NCI-H1694 treated with DMSO at 0.1 percent for 48 hours (cell line): ENCODE measurements at regions not wholly inside any gene's neighbourhood (a gene's known extent, or its start where the extent isn't known, plus 50 kb on each side); places are given as distances from the start of the nearest gene placed in this dataset.
"Not testable (repeated sequence)": the region's sequence is repeated elsewhere in the genome, so short reads cannot be mapped to it uniquely, and the experiment has no call there.

Source experiments
- DNase-seq: peaks from one replicate; lab custom pipeline; 2025; lab: John Stamatoyannopoulos, UW

DNA sequence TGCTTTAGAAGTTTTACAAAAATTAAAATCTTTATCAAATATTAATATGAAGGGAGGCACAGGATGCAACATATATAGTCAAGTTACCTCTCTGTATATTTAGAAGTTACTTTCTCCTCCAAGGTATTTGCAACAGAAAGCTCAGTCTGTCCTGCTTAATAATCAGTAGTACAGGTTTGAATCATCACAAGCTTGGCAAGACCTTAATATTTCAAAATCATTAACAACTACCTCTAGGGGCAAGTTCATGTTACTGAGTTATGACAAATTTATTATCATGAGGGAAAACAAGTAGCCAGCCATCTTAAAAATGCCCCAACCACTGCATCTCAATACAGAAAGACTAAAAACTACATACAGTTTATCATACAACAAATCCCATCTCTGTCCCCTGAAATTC, 116.0 kb downstream of the PMAIP1 start:
- not testable (repeated sequence) for DNase-seq

DNA sequence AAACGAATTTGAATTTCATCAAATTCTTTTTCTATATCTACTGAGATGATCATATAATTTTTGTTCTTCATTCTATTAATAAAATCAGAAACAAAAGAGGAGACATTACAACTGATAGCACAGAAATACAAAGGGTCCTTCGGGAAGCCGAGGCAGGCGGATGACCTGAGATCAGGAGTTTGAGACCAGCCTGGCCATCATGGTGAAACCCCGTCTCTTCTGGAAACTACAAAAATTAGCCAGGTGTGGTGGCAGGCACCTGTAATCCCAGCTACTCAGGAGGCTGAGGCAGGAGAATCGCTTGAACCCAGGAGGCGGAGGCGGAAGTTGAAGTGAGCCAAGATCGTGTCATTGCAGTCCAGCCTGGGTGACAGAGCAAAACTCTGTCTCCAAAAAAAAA, 113.4 kb downstream of the PMAIP1 start:
- DNase-seq, result not testable (repeated sequence)

DNA sequence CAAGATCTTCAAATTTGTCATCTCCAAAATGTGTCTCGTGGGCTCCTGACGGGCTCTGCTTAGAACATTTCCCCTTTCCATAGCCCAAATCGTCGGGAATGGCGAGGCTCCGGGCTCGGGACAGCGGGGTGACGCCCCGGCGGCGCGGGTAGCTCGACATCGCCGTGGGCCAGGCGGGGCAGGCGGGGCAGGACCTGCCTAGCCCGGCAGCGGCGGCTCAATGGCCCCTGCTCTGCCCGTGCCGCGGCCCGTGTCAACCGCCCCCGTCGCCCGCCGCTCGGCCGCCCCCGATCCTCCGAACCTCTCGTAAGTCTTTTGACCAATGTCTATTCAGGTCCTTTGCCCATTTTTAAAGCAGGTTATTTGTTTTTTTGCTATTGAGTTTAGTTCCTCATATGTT, 111.2 kb downstream of the PMAIP1 start:
- no peak for DNase-seq

DNA sequence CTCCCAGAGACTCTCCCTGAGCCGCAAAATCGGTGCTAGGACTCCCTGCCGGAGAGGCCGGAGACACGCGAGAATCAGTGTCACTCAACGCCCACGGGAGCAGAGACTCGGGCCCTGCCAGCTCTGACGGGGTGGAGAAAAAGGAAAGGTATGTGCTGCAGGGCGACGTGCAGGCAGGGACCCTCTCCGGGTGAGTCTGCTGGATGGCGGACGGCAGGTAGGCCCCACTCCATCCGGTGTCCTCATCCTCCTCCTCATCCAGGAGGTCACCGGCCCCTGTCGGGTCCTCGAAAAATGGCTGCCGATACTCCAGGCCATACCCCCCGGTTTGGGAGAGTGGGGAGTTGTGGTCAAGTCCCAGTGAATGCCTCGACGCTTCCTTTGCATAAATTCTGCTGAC, 110.7 kb downstream of the PMAIP1 start:
- DNase-seq, result no peak

DNA sequence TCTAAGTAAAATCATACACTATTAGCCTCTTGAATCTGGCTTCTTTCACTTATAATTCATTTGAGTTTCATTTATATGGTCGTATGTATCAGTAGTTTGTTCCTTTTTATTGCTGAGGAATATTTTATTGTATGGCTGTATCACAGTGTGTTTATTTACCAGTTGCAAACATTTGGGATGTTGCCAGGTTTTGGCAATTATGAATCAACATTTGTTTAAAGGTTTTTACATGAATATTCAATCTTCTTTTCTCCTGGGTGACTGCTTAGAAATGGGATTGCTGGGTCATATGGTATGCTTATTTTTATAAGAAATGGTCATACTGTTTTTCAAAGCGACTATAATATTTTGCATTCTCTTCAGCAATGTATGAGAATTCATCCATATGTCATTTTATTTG, 107.9 kb downstream of the PMAIP1 start:
- no peak for DNase-seq

DNA sequence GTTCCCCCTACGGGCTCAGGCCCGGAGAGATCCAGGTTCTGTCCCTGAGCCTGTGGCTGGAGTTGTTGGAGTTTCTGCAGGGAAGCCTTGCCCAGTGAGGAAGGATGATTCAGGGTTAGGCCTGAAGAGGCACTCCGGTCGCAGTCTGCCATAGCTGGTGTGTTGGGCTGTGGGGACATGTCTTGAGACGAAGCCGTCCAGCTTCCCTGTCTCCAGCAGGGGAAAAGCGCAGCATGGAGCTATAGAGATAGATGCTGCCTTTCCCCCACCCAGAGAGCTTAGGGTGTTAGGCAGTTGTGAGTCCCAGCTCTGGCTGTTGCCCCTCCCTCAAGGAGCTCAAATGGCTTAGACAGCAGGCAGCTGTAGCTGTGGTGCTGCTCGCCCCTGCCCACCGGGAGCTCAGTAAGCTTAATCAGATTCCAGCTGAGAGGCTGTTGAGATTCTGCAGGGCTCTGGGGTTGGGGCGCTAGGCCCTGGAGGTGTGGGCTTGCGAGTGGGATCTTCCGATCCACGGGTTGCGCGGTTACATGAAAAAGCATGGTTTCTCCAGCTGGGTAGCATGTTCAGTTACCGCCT, 103.9 kb downstream of the PMAIP1 start:
- DNase-seq, result no peak

DNA sequence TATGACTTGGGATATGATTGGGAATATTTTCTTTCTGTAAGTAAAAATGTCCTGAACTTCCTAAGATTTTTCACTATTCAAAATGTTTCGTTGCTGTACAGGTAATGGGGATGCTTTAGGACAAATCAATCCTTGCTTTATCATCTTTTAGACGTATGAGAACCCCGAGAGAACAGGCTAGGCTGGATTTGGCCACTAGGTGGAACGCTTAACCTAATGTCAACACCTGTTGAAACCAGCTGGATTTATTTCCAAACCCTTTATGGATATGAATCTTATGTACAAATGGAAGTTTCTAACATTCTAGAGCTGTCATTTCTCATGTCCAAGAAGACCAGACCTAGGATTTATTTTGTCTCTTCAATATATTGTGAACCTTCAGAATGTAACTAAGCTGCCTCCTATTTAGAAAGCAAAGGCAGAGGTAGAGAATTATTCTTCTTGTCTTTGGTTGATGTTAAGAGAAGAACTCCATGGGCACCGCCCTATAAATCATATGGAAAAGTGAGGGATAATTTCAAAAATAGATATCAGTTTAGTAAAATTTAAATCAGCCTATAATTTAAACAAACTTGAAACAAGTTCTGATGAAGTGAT, 96.7 kb downstream of the PMAIP1 start:
- DNase-seq, result peak; percentile 10

DNA sequence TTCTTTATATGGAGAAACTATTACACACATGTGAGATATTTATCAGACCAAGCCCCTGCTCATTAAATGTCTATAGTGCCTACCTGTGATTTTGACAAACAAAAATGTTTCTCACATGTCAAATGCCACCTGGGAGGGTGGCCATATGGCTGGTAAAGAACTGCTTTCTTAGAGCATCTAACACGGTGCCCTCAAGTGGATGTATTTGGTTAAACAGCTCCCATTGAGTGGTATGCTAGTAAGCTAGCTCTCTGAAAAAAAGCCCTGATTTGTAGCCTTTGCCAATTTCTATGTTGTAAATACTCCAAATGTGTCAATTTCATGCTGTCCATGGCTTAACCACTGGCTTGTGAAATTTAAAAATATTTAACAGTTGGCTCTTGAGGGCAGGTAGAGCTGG, 94.6 kb downstream of the PMAIP1 start:
- DNase-seq, result peak; percentile 10

DNA sequence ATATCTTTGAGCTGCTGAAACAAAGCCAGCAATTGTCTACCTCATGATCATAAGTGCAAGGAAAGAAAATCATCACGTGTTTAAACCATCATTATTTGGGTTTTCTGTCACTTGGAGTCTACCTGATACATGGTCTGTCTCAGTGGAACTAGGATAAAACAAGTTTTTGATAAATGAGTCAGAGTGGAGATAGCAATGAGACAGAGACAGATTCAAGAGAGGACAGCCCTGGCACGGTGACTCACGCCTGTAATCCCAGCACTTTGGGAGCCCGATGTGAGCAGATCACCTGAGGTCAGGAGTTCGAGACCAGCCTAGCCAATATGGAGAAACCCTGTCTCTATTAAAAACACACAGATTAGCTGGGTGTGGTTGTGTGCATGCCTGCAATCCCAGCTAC, 93.8 kb downstream of the PMAIP1 start:
- DNase-seq, result no peak

DNA sequence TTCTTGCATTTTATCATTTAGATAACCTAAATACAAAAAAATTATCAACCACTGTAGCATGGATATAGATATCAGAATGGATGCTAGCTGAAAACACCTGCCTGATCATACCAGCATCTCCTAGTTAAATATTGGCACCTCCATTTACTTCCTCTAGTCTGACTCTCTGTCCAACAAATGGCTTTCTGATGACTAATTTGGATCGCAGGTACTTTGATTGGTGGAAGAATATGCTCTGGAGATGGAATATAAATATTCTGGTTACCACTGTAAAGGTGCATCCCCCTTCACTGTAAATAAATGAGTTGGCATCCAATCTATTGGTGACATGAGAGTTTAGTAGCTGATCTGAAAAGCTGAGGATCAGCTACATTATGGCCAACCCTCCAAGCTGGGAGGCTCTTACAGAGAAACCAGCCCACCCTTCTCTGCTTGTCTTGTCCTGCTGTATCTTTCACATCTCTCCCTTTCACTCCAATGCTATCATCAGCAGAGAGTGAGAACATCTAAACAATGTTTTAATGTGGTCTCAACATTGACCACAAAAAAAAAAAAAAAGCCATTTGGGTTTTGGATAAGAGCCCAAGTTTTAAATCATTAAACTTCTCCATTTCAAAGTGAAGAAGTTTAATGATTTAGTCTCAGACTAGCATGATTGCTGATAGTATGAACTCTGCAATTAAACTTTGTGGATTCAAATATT, 90.5 kb downstream of the PMAIP1 start:
- DNase-seq, result no peak

DNA sequence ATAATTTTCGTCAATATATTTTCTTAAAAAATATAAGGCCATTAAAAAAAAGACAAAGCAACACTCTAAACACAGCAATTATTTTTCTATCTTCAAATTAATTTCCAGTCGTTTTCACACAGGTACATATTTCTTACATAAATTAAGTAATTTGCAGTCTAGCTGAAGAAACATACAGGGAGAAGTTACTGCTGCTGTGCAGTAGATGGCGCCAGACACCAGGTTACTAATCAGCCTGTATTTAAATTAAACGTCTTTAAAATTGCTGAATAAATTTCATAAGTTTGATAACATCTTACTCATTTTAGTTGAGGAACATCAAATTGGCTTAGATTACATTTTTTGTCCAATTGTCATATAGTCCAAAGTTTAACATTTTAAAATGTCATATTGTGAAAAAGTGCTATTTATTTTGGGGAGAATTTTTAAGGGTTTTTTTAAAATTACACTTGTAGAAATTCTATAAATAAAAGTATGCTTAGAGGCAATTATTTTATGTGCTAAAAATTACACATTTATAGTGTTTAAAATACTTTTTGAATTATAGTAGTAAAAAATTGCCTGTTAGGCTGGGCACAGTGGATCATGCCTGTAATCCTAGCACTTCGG, 88.4 kb downstream of the PMAIP1 start:
- peak; percentile 27 for DNase-seq

DNA sequence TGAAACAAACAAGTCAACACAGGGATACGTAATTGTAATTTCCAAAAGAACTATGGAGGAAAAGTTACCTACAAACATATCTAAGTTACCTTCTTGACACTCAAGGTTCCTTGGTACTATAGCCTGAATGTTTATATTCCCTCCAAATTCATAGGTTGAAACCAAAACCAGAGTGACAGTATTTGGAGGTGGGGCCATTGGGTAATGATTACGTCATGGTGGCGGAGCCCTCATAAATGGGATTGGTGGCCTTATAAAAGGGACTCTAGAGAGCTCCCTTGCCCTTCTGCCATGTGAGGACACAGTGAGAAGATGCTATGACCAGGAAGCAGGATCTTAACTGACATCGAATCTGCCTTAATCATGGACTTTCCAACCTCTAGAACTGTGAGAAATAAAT, 87.3 kb downstream of the PMAIP1 start:
- DNase-seq, result no peak

DNA sequence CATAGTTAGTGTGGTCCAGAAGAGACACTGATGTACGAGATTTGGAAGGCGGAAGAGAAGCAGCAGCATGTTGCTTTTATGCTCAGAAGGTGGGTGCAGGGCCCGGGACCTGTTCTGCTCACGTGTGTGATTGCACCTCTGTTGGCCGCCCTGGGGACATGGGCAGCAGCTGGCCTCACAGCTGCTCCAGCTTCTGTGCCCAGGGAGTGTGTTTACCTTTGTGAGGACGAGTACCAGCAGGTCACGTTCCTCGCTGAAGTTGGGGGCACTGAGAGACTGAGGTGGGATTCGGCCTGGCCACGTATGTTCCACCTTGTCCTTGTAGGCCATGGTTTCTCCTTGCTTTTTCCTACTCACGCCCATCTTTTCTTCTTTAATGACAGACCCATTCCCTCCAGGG, 86.3 kb downstream of the PMAIP1 start:
- DNase-seq, result no peak

DNA sequence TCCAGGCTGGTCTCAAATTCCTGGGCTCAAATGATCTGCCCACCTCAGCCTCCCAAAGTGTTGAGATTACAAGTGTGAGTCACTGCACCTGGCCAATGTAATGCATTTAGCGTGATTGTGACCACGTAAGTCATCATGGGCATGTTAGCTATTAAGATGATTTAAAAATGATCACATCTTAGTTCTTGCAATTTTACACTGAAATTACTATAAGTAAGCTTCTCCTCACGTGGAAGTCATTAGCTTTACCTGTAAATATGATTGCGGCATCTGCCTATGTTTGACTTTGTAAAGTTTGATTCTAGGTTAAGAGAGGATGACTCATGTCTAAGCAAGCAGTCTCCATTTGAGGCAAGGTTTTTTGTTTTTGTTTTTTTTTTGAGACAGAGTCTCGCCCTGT, 85.5 kb downstream of the PMAIP1 start:
- DNase-seq, result no peak

DNA sequence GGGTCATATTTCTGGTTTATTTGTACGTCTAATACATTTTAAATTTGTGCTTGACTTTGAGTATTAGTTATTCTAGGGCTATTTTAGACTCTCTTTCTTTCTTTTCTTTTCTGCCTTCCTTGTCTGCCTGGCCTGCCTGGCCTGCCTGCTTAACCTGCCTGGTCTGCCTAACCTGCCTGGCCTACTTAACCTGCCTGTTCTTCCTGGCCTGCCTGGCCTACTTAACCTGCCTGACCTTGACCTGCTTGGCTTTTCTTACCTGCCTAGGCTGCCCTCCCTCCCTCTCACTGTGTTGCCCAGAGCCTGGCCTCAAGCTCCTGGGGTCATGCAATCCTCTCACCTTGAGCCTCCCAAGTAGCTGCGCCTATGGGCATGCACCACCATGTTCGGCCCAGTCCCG, 83.7 kb downstream of the PMAIP1 start:
- no peak for DNase-seq

DNA sequence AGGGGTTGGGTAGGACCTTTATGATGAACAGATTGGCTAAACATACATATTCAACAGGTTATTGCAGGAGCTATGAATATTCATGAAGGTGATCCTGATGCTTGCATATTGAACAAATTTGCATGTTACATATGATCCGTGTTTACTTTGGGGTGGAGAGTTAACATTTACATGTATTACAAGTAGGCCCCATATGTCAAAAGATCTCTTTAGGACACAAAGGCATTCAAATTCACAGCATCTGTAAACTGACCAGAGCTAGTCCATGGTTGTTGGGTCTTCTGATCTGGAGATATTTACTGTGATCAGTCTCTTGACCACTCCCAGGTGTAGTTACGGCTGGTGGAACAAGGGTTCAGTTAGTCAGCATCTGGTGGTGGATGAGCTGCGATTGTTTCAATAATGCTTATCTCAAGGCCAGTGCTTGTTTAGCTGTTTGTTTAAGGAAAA, 80.4 kb downstream of the PMAIP1 start:
- no peak for DNase-seq

DNA sequence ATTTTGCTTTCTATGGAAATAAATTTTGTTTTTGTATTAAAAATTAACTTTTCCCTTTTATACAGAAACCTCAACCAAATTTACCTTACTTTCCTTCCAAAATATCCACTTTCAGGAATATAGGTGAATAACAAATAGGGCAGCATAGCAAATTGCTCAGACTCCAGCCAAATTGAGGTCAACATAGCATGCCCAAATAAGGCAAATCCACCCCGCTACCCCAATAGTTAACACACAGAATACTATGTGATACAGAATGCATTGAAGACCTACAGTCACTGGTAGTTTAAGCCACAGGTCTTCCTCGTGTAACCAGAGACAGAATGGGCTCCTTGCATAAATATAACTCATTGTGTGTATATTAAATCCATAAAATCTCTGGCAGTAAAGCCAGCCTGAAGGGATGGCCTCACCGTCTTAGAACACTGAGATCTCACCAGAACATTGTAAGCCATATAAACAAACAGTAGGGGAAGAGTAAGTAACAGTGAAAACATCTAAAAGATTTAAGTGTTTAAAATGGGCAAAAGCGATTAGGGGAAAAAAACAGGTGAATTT, 72.2 kb downstream of the PMAIP1 start:
- no peak for DNase-seq

DNA sequence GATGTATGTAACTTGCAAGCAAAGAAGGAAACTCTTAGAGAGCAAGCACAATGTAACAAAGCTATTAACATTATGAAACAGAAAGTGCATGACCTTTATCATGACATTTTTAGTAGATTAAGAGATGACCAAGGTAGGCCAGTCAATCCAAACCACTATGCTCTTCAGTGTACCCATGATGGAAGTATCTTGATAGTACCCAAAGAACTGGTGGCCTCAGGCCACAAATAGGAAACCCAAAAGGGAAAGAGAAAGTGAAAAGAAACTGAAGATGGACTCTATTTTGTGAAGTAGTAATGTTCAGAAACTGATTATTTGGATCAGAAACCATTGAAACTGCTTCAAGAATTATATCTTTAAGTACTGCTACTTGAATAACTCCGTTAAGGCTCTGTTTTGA, 71.3 kb downstream of the PMAIP1 start:
- DNase-seq, result not testable (repeated sequence)

DNA sequence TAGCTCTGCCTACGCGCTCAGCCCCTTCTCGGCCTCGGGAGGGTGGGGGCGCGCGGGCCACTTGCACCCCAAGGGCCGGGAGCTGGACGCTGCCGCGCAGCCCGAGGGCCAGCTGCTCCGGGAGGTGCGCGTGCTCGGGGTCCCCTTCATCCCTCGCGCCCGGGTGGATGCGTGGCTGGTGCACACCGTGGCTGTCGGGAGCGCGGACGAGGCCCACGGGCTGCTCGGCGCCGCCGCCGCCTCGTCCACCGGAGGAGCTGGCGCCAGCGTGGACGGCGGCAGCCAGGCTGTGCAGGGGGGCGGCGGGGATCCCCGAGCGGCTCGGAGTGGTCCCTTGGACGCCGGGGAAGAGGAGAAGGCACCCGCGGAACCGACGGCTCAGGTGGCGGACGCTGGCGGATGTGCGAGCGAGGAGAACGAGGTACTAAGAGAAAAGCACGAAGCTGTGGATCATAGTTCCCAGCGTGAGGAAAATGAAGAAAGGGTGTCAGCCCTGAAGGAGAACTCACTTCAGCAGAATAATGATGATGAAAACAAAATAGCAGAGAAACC, 69.8 kb downstream of the PMAIP1 start:
- DNase-seq, result not testable (repeated sequence)

DNA sequence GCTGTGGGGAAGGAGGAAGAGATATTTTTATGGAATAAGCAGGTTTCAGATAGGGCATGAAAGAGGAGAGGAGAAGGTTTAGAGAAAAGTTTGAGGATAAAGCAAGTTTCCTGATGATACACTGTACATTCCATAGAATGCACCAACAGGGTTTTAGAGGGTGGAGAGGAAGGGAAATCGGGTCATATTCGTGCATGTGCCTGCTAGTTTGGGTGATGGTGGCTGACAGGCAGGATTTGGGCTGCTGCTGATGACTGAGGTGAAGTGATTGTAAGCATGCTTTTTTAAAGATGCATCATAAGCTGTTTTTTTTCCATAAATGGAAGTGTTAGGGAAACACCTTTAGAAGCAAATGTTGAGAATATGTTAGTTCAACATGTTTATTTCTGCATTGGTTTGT, 68.8 kb downstream of the PMAIP1 start:
- no peak for DNase-seq

DNA sequence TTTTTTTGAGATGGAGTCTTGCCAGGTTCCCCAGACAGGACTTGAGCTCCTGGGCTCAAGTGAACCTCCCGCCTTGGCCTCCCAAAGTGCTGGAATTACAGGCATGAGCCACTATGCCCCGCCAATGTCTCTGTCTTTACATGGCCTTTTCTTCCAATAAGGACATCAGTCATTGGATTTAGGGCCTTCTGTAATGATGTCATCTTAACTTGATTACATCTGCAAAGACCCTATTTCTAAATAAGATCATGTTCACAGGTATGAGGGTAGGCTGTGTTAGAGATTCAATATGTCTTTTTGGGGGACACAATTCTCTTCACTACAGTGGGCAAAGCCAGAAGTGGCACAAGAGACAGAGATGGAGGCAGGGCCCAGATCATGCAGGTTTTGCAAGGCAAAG, 68.1 kb downstream of the PMAIP1 start:
- no peak for DNase-seq

DNA sequence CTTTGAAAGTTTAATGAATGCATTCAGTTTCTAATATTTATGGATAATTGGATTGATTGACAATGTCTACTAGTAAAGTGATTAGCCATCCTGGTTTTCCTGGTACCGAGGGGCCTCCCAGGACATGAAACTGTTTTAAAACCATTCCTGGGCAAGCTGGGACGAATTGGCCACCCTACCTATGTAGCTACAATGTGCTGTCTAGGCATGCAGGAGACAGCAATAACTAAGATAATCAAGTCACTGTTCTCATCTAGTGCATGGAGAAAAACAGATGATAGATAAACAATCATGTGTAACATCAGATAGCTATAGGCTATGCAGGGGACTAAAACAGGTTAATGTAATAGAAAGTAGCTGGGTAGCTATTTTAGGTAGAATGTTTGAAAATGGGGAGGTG, 67.1 kb downstream of the PMAIP1 start:
- DNase-seq, result no peak

DNA sequence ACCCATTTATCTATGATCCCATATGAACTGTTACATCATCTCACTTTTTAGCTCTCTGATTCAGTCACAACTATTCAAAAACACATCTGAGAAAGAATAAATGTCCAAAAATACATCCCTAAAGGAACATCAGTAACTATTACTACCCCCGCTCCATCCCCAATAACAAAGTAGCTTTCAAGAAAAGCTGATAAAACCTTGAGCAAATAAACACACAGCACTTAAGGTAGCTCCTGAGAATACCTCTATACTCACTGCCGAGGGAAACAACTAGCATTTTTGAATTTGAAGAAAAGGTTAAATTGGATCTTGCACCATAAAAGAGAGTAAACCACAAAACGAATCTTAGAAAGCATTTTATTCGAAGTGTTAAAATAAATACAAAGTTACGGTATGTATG, 63.4 kb downstream of the PMAIP1 start:
- DNase-seq, result no peak
